ENCODE measurements at regions not wholly inside any gene's neighbourhood (a gene's known extent, or its start where the extent isn't known, plus 50 kb on each side); places are given as distances from the start of the nearest gene placed in this dataset.

DNA sequence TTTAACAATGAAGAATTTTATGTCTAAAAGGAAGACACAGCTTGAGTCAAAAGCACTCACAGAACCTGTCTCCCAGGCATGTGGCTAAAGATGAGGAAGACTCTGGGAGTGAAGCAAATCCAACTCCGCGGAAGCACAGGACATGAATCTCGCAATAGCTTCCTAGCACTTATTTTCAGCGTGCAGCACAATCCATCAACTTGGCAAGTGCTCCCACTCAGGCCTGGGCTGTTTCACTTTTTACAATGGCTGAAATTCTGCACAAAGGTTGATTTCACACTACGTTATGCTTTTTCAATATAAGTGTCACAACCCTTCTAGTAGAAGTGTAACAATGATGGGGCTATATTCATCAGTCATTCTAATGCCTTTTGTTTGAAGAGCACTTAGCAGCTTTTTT lies 180.2 kb downstream of the XPNPEP1 start:
- Histone ChIP-seq H3K4me3 (no peak overlapping the region), H3K4me2 (no peak overlapping the region), H3K4me1 (ENCODE audit: insufficient read depth) (no peaks in the 10 kb centered on the region), H3K9me2 (ENCODE audit: insufficient read depth) (no peaks in the 10 kb centered on the region), H3K27ac (ENCODE audit: low read depth) (no peak overlapping the region), H3F3A (replicated peaks; ENCODE audit: low read depth) (no peaks in the 10 kb centered on the region), H4K20me1 (replicated peaks; ENCODE audit: insufficient read depth) (no peaks in the 10 kb centered on the region), H3K36me3 (ENCODE audit: insufficient read depth) (no peaks in the 10 kb centered on the region), H2AFZ (peak overlapping the region; percentile 15; the same call in 1 of the 2 replicates), H3K79me2 (replicated peaks; ENCODE audit: insufficient read depth) (no peaks in the 10 kb centered on the region), H3K27me3 (ENCODE audit: insufficient read depth) (no peaks in the 10 kb centered on the region)
- no peaks in the 10 kb centered on the region for H3K36me3 Mint-ChIP-seq (ENCODE audit: low read depth)
- ATAC-seq (no peak), DNase-seq (ENCODE audit: low spot score) (no peak)
- no peak overlapping the region for H3K4me3 Mint-ChIP-seq
- no peaks in the 10 kb centered on the region for H3K9me3 Mint-ChIP-seq
- TF ChIP-seq ZNF331 (CRISPR knock-in tag; IDR thresholded peaks at IDR 0.05; ENCODE audit: low read depth) = no peak
- no peak for TF ChIP-seq STAT1 (IDR thresholded peaks at IDR 0.05; ENCODE audit: unreplicated experiment)
- no peaks in the 10 kb centered on the region for H3K4me1 Mint-ChIP-seq
- no peak overlapping the region for H3K27ac Mint-ChIP-seq
- H3K27me3 Mint-ChIP-seq (ENCODE audit: insufficient read depth, low read depth, poor library complexity) = no peaks in the 10 kb centered on the region

DNA sequence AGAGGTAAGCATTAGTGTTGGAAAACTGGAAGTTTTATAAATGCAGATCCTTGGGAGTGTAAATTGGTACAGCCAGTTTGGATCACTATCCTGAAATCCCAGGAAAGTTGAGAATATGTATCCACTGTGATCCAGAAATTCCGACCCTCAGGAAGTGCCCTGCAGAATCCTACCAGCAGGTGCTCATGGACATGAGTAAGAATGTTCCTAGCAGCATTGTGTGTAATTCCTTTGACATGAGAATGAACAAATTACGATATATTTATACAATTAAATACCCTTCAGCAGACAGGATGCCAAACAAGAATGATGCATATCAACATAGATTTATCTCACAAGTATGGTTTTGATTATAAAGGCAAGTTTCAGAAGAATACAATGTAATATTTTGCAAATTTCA lies 181.6 kb downstream of the XPNPEP1 start:
- no peaks in the 10 kb centered on the region for H3K9me3 Mint-ChIP-seq
- H3K27ac Mint-ChIP-seq = no peak overlapping the region
- Histone ChIP-seq H3K4me1 (ENCODE audit: insufficient read depth) (no peaks in the 10 kb centered on the region), H3K4me2 (no peak overlapping the region), H3F3A (replicated peaks; ENCODE audit: low read depth) (no peaks in the 10 kb centered on the region), H3K79me2 (replicated peaks; ENCODE audit: insufficient read depth) (no peaks in the 10 kb centered on the region), H3K27me3 (ENCODE audit: insufficient read depth) (no peaks in the 10 kb centered on the region), H3K36me3 (ENCODE audit: insufficient read depth) (no peaks in the 10 kb centered on the region), H3K27ac (ENCODE audit: low read depth) (no peak overlapping the region), H3K4me3 (no peak overlapping the region), H4K20me1 (replicated peaks; ENCODE audit: insufficient read depth) (no peaks in the 10 kb centered on the region), H3K9me2 (ENCODE audit: insufficient read depth) (0 out of 2 replicates have a peak, but pooled peaks cover 2% of the 10 kb centered on the region), H2AFZ (no peak overlapping the region)
- no peaks in the 10 kb centered on the region for H3K4me1 Mint-ChIP-seq
- no peaks in the 10 kb centered on the region for H3K27me3 Mint-ChIP-seq (ENCODE audit: insufficient read depth, low read depth, poor library complexity)
- TF ChIP-seq NANOG (IDR thresholded peaks at IDR 0.05; ENCODE audit: borderline replicate concordance) = no peak
- TF ChIP-seq CTCF (conservative IDR thresholded peaks at IDR 0.05; ENCODE audit: low read depth in 2 of 2) = peak in 1 of 2 experiments; percentile 29; a peak in 1 of 4 replicates
- no peak overlapping the region for H3K4me3 Mint-ChIP-seq
- peak; percentile 32 for DNase-seq (ENCODE audit: low spot score)
- H3K36me3 Mint-ChIP-seq (ENCODE audit: low read depth) = no peaks in the 10 kb centered on the region
- ATAC-seq = no peak

GRCh38 chr10:109740436-109740835 lies 182.9 kb downstream of the XPNPEP1 start:
- no peaks in the 10 kb centered on the region for H3F3A ChIP-seq (replicated peaks; ENCODE audit: low read depth)
- Mint-ChIP-seq H3K4me1 (no peaks in the 10 kb centered on the region), H3K36me3 (ENCODE audit: low read depth) (no peaks in the 10 kb centered on the region), H3K4me3 (no peak overlapping the region), H3K27ac (no peak overlapping the region), H3K27me3 (ENCODE audit: insufficient read depth, low read depth, poor library complexity) (no peaks in the 10 kb centered on the region), H3K9me3 (no peaks in the 10 kb centered on the region)
- H3K27me3 ChIP-seq (ENCODE audit: insufficient read depth) = no peaks in the 10 kb centered on the region
- H3K4me1 ChIP-seq (ENCODE audit: insufficient read depth) = no peaks in the 10 kb centered on the region
- no peaks in the 10 kb centered on the region for H3K36me3 ChIP-seq (ENCODE audit: insufficient read depth)
- no peak for ATAC-seq
- H3K27ac ChIP-seq (ENCODE audit: low read depth) = no peak overlapping the region
- 0 out of 2 replicates have a peak, but pooled peaks cover 2% of the 10 kb centered on the region for H3K9me2 ChIP-seq (ENCODE audit: insufficient read depth)
- H3K4me3 ChIP-seq = no peak overlapping the region
- H3K79me2 ChIP-seq (replicated peaks; ENCODE audit: insufficient read depth) = no peaks in the 10 kb centered on the region
- H3K4me2 ChIP-seq = no peak overlapping the region
- DNase-seq (ENCODE audit: low spot score) = no peak
- H4K20me1 ChIP-seq (replicated peaks; ENCODE audit: insufficient read depth) = no peaks in the 10 kb centered on the region
- H2AFZ ChIP-seq = no peak overlapping the region
- TF ChIP-seq STAT1 (IDR thresholded peaks at IDR 0.05; ENCODE audit: unreplicated experiment) = no peak
- TF ChIP-seq, protein P1, sequence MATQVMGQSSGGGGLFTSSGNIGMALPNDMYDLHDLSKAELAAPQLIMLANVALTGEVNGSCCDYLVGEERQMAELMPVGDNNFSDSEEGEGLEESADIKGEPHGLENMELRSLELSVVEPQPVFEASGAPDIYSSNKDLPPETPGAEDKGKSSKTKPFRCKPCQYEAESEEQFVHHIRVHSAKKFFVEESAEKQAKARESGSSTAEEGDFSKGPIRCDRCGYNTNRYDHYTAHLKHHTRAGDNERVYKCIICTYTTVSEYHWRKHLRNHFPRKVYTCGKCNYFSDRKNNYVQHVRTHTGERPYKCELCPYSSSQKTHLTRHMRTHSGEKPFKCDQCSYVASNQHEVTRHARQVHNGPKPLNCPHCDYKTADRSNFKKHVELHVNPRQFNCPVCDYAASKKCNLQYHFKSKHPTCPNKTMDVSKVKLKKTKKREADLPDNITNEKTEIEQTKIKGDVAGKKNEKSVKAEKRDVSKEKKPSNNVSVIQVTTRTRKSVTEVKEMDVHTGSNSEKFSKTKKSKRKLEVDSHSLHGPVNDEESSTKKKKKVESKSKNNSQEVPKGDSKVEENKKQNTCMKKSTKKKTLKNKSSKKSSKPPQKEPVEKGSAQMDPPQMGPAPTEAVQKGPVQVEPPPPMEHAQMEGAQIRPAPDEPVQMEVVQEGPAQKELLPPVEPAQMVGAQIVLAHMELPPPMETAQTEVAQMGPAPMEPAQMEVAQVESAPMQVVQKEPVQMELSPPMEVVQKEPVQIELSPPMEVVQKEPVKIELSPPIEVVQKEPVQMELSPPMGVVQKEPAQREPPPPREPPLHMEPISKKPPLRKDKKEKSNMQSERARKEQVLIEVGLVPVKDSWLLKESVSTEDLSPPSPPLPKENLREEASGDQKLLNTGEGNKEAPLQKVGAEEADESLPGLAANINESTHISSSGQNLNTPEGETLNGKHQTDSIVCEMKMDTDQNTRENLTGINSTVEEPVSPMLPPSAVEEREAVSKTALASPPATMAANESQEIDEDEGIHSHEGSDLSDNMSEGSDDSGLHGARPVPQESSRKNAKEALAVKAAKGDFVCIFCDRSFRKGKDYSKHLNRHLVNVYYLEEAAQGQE (IDR thresholded peaks at IDR 0.05; ENCODE audit: unreplicated experiment) = no peak
- TF ChIP-seq NANOG (IDR thresholded peaks at IDR 0.05; ENCODE audit: borderline replicate concordance) = no peak
- no peak for TF ChIP-seq POLR2AphosphoS5 (IDR thresholded peaks at IDR 0.05; ENCODE audit: low read depth)
- no peak for TF ChIP-seq ETS1 (IDR thresholded peaks at IDR 0.05)

Data from GM23338 (cell line).